ENCODE measurements at regions not wholly inside any gene's neighbourhood (a gene's known extent, or its start where the extent isn't known, plus 50 kb on each side); places are given as distances from the start of the nearest gene placed in this dataset.

DNA sequence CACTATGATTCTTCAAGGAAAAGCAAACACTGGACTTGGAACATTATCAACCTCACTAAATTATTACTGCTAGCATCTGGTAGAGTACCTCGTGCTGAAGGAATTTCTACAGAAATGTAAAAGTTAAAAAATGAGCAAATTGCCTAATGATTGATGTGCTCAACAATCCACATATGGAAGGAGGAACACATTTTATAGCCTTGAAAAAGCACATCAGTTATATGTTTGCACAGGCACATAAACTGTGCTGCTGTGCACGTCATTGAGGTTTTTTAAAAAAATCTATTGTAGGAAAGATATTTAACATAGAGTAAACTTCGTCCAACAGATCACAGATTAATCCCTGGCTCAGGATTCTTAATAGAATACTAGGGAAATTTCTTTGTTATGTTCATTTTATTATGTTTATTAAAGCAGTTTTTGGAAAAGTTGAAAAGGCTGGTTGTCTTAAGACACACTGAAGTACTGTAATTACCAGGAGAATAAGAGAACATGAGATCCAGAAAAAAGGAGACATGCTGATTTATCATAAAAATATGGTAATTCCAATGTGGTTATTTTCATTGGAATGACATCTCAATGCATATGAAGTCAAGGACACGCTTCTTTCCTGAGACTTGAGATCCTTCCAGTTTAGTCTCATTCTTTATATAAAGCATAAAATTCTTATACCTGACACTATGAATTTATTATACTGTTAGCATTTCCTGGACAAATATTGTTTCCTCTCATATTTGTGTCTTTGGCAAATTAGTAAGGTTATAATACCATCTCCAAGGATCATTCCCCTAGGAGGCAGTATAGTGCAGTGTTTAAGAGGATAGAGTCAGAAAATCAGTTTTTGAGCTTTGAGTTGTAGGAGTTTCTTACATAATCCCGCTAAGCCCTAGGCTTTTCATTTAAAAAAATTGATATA, 511.1 kb downstream of the TENT5A start:
- peak; percentile 2 for DNase-seq (ENCODE audit: low read depth)

DNA sequence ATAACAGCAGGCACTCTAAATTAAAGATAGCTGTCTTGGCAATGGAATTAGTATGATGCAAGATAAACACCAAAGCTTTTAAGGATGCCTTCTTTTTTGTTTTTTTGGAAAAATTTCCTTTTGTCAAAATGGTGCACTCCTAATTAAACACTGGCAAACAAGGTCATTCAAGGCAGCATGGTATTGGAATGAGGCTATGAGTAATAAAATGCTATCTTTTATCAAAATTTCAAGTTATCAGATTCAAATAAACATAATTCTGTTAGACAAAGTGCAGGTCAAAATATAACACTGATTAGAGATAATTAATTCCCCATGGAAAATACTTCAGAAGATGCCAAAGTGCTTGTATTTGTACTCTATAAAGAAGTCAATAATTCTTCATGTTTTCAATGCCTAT, 514.1 kb downstream of the TENT5A start:
- no peak for DNase-seq (ENCODE audit: low read depth)

DNA sequence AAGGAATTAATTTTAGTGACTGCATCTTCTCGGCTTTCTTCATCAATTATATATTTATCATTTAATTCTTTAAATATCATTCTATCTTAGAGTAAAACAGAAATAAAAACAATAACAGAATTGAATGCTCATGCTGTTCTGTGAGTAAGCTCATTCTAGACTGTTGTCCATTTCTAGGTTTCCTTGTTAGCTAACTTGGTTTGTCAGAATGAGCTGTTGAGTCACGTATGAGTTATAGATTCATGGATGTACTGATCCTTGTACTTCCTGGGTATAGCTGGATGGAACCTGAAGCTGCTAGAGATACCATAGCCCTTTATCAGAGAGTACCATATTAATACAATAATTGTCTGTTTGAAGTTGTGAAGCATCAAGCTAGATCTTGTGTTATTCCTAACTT, 515.3 kb downstream of the TENT5A start:
- no peak for DNase-seq (ENCODE audit: low read depth)

DNA sequence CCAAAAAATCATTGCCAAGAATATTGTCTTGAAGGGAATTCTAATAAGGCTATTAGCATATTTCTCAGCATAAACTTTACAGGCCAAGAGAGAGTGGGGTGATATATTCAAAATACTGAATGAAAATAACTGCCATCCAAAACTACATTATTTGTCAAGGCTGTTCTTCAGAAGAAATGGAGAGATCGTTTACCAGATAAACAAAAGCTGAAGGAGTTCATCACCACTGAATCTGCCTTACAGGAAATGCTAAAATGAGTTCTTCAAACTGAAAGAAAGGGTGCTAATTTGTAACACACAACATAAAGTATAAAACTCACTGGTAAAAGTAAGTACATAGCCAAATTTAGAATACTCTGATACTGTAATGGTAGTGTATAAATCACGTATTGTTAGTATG, 517.0 kb downstream of the TENT5A start:
- no peak for DNase-seq (ENCODE audit: low read depth)

DNA sequence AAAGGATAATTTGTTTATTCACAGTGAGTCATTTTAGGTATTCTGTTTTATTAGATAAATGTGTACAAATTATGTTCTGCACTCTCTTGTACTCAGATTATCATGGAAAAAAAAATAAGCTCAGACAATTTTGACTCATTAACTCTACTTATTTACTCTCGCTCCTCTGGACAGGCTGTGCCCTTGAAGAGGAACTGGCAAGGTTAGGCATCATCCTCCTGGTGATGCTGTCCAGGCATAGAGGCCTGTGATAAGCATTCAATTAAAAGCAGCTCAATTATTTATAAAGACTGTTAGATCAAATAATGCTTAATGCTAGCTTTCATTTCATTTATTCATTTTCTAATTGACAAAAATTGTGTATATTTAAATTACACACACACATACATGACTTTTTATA, 518.5 kb downstream of the TENT5A start:
- DNase-seq (ENCODE audit: low read depth) = no peak

DNA sequence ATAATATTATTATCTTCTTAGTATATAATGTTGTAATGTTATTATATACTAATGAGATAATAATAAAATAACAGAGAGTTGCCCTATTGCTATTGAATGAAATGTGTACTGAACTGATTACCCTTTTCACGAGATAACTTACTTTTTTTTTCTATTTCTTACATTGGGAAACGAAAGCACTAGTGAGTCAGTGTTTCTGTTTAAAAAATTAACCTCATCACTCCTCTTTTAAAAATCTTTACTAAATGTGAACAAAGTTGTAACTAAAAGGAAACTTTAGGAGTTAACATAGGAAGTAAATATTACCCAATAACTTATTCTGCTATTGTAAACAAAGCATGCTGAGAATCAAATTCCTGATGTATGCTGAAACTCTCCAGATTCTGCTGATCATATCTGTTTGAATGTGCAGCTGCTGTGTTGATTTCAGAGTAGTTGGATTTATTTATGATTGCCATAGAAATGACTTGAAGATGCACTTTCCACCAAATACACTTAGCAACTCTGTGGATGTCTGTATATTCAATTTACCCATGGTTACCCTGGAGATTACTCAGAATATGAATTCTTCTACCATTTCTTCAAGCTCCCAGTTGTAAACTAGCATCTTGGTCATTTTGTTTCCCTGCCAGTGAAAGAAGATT, 523.4 kb downstream of the TENT5A start:
- no peak for DNase-seq (ENCODE audit: low read depth)

DNA sequence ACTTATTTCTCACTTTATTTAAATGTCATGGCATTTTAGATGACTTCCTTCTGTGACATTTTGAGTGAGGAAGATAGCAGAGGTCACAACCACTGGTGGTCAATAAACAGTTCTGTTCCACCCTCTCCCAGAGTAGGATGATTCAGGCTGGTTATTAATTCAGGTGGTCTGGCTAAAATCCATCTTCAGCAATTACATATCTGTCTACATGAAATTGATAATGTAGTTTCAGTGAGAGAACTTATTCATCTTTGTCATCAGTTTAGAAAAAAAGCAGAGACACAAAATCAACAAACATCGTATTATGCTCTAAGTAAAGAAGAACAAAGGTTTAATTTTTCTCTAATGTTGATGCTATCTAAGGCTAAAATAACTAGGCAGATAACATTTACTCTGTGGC, 525.5 kb downstream of the TENT5A start:
- DNase-seq (ENCODE audit: low read depth) = no peak

DNA sequence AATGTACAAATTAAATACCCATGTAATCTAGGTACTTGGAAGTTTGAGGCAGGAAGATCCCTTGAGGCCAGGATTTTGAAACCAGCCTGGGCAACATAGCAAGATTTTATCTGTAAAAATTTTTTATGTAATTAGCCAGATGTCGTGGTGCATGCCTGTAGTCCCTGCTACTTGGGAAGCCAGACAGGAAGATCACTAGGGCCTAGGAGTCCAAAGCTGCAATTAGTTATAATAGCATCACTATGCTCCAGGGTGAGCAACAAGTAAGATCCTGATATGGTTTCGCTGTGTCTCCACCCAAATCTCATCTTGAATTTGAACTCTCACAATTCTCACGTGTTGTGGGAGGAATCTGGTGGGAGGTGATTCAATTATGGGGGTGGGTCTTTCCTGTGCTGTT, 535.8 kb downstream of the TENT5A start:
- DNase-seq (ENCODE audit: low read depth) = no peak

DNA sequence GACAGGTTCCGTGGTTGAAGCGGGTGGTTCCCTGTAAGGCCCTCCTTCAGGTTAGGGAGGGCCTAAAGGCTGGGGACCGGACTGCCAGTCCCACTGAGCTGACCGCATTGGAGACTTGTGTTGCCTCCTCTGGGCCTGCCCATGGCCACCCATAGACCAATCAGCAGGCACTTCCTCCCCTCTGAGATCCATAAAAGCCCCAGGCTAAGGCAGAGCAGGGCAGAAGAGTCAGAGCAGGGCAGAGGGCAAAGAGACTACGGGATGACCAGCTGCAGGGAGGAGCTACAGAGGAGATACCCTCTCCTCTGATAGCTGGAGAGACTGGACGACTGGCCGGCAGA, 537.4 kb downstream of the TENT5A start:
- no peak for DNase-seq (ENCODE audit: low read depth)

DNA sequence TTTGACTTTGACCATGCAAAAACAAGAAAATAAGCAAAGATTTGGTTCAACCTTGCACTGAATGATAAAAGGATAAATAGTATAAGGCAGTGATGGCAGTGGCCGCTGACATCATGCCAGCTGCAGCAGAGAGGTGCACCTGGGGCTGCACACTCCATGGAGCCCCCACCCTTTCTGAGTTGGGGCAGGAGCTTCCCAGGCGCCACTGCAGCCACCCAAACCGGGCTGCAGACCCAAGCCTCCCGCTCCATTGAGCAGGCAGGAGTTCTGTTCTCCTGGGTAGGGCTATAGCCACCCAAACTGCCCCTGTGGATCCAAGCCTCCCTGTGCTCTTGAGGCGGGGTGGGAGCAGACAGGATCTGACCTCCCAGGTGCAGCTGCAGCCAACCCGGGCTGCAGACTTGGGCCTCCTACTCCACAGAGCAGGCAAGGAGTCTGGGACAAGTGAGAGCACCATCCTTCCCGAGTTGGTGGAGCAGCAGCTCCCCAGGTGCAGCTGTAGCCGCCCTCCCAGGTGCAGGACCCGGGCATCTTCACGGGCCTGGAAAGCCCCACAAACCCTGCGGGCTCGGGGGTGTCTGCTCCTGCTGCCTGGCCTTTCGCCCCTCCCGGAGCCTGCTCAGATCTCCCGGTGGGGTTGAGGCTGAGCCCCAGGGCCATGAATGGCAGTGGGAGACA, 537.9 kb downstream of the TENT5A start:
- DNase-seq (ENCODE audit: low read depth) = no peak

DNA sequence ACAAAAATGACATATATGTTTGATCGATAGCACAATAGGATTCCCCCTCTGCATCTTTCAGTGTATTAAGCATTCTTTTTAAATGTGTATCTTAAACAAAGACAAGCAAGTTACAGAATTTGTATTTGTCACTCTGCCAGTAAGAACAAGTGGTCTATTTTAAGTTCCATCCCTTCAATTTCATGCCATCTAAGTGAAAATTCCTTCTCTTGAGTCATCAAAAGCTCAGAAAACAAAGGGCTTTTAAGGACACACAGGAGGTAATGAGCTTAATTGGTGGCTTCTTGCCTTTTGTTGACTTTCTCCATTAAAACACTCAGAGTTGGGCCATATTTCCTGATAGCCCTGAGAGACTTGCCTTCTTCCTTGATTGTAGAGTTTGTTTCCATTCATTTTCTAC, 547.8 kb downstream of the TENT5A start:
- DNase-seq (ENCODE audit: low read depth) = no peak

DNA sequence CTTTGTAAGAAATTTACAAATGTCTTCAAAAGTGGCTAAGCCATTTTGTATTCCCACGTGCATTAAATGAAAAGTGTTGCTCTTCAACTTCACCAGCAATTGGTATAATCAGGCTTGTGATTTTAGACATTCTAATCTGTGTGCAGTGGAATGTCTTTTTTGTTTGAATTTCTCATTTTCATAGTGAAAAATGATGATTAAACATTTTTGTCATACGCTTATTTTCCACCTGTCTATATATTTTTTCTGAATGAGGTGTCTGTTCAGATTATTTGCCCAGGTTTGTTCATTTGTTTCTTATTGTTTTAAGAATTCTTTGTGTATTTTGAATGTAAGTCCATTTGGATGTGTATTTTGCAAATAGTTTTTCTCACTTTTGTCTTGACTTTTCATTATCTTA, 558.1 kb downstream of the TENT5A start:
- no peak for DNase-seq (ENCODE audit: low read depth)

DNA sequence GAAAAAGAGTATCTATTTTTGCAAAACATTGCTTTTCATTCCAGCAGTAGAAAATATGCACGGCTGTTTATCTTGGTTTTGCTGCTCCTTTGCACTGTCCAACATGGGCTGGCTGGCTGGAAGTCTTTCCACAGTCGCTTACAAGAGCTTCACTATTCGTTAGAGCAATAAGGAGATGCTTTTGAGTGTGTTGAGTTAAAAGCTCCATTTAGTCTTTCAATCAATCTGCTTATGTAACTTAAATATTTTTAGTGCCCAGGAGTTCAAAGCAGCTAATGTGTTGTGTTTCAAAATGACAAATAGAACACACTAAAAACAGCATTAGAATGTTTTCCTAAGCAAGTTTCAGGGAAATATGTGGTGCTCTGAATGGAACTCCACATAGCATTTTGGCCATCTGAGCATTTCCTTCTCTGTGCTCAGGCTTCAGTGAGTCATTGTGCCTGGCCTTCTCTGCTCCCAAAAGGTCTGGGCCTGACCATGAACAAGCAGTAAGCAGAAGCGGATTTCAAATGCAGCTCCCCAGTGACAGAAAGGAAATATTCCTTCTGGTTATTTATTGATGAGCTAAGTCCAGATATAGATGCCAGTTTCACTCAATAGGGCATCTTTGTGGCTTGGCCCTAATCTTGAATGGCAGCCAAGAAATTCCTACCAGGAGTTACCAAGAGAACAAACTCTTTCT, 580.3 kb downstream of the TENT5A start:
- DNase-seq (ENCODE audit: low read depth) = peak; percentile 64

DNA sequence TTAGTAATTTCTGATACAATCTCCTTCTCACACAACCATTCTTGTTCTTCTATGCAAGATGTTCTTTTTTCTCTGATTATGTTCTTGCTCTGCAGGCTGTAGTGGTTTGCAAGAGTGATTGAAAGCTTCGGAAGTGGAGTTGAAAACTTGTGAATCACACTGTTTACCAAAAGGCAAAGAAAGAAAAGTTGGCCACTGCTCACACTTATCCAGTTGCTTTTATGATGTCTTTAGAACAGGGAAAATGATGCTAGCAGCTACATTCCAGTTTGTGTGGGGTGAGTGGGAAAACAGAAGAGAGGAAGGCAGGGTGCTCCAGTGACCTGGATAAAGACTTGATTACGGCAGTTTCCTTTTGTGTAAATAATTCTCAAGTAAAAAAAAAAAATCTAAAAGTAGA, 583.3 kb downstream of the TENT5A start:
- DNase-seq (ENCODE audit: low read depth) = peak; percentile 7

DNA sequence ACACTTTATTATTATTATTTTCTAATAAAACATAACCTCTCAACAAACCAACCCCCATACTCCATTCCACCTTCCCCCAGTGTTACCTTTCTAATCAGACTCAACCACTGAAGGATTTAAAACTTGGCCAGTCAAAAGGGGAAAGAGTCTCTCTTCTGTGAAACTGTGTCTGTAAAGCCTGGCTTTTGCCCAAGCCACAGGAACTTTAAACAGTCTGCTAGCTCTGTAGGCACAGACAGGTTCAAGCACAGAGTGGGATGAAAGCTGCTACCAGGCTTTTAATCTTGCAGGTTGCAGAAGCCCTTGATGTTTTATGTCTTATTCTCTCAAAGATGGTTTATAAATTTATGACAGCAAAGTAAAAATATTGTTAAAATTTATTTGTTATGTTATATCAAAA, 585.7 kb downstream of the TENT5A start:
- peak; percentile 5 for DNase-seq (ENCODE audit: low read depth)

DNA sequence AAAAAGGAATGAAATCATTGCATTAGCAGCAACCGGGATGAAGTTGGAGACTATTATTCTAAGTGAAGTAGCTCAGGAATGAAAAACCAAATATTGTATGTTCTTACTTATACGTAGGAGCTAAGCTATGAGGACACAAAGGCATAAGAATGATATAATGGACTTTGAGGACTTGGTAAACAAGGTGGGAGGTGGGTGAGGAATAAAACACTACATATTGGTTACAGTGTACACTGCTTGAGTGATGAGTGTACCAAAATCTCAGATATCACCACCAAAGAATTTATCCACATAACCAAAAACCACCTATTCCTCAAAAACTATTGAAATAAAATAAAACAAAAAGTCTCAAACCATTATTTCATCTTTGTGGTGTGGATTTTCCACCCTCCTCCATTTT, 593.5 kb downstream of the TENT5A start:
- no peak for DNase-seq (ENCODE audit: low read depth)

DNA sequence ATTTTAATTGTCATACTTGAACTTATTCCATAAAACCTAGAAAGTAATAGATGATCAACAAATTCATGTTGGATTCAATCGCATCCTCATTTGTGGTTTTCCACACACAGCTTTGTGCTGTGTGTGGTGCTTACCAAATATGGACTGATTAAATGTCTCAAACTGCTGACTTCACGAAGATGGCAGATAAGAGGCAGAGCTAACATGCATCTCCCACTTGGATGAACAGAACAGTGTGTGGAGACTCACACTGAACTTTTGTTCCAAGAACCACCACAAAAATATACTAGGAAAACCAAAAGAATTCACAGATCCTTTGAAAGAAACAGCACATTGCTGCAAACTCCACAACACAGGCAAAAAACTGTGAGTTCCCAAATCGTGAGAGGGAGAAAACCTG, 603.7 kb downstream of the TENT5A start:
- DNase-seq (ENCODE audit: low read depth) = no peak

DNA sequence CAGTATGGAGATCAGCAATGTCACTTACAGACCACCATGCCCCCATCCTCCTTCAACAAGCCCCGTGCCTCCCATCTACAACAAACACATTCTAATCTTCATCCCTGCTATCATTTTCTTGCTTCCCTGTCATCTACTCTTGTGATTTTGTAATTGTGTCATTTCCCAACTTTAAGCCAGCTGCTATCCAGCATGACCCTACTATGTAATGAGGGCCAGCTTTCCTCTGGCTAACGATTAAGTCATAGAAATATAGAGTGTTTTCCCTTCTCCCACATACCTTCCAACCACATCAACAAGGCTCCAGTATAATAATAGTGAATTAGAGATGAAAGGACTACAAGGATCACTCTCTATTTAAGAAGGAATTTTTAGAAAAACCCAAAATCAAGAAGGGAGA, 607.0 kb downstream of the TENT5A start:
- no peak for DNase-seq (ENCODE audit: low read depth)

DNA sequence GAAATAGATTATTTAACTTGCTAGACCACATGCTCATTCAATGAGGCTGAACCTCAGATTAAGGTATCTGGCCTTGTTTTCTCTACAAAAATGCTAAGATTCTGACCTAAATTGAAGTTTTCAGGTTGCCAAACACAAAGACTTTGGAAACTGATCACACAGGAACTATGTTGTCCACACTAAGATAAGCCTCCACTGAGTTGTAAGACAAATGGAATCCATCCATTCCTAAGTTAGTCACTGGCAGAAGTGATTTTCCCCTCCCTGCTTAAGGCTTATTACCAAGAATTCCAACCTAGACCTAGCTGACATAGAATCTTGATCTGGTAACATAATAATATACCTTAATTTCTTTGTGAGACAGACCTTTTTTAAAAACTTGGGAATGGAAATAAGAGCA, 608.1 kb downstream of the TENT5A start:
- no peak for DNase-seq (ENCODE audit: low read depth)

DNA sequence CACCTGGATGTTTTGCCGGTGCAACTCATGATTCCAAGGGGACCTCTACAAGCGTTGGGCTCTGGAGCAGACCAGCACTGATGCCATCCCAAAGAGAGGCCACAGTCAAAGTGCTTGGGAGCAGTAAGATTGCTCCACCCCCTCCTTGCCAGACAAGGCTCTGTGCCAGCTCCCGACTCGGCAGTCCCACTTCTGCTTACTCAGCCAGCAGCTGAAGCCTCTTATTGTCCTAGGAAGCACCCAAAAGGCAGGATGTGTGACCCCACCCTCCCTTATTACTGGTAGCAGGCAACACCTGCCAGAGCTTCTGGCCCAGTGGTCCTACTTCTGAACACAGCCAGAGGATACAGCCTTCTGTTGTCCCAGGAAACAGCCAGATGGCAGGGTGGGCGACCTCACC, 614.2 kb downstream of the TENT5A start:
- DNase-seq (ENCODE audit: low read depth) = no peak

DNA sequence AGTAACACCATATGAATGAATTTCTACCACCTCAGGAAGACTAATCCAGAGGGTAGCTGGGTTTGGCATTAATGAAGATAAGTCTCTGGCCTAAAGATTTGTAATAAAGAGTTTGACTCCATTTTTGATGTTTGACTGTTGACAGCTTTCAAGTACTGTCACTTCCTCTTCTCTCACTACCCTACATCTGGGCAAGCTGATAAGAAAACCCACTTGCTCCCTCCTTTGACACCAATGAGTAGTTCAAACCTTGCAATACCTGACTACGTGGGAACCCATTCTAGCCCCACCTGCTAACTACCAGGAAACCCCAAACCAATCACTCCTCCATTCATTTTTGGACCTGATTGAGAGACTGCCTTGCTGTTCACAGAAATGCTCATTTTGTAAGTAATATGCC, 621.5 kb downstream of the TENT5A start:
- no peak for DNase-seq (ENCODE audit: low read depth)

DNA sequence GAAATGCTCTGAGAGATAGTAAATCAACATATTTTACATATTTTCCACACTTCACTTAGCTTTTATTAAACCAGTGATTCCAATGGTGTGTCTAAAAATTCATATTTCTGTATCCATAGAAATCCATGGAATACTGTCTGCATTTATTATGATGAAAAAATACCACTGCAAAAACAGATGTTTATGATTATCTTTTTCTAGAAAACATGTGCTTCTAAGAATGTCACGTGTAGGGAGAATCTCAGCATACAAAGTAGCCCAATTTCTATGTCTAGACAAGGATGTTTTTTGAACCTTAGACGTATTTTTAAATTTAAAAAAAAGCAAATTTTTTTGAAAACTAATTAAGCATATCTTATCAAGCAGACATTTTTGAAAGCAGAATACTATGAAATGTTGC, 622.4 kb downstream of the TENT5A start:
- DNase-seq (ENCODE audit: low read depth) = no peak

DNA sequence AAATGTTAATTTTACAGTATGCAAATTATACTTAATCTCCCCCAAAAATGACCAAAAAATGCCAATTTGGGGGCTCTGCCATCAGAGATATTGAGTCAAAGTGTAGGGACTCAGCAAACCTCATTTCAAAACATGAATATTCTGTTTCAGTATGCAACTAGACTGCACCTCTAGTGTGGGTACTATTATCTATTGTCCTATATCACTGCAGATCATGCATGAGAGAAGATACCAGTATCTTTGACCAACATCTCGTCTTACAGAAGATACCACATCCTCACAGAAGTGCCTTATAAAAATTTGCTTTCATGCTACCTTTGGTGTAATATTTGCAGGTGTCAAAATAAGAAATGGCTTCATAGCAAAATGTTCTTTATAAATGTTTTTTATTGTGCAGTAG, 623.8 kb downstream of the TENT5A start:
- no peak for DNase-seq (ENCODE audit: low read depth)
